ENCODE measurements at regions not wholly inside any gene's neighbourhood (a gene's known extent, or its start where the extent isn't known, plus 50 kb on each side); places are given as distances from the start of the nearest gene placed in this dataset.
A peak's percentile ranks its signal among the peaks of the same experiment; 100 is the strongest.

GRCh38 chr5:68433923-68434879 is 218.6 kb downstream of the PIK3R1 start:
- Mint-ChIP-seq H3K9me3 (peaks cover 0 to 2% (median 0%) of the 10 kb centered on the region in 8 donors), H3K4me1 (peaks cover 29 to 39% (median 36%) of the 10 kb centered on the region in 4 donors), H3K27me3 (no peaks in the 10 kb centered on the region), H3K4me3 (peak overlapping the region; percentile 73 to 89 (median 80)), H3K27ac (peak overlapping the region; percentile 88 to 95 (median 91)), H3K36me3 (no peaks in the 10 kb centered on the region)
- Histone ChIP-seq H3K27ac (ENCODE audit: low read depth, low read length) (peak overlapping the region; percentile 54), H3K27me3 (ENCODE audit: insufficient read depth, low read length) (no peaks in the 10 kb centered on the region), H3K4me1 (ENCODE audit: insufficient read depth, low read length) (peaks cover 40% of the 10 kb centered on the region), H3K4me3 (ENCODE audit: low read length in 2 of 2) (peak overlapping the region; percentile 7 to 42), H3K9me3 (ENCODE audit: control insufficient read depth in 1 of 2, low read length in 2 of 2) (no peaks in the 10 kb centered on the region), H3K36me3 (ENCODE audit: insufficient read depth, low read length) (no peaks in the 10 kb centered on the region)
- peak; percentile 76 to 98 (median 83) for DNase-seq
- ChIA-PET CTCF (ENCODE audit: partially characterized antibody) (interaction anchor here (0.7 to 2.4 kb wide), 8 partner anchors 9 to 162 kb away, joined by 3 to 9 read pairs (median 5); no protein-coding TSS in a partner anchor), POLR2A (ENCODE audit: partially characterized antibody) (interaction anchor here (1.0 to 2.6 kb wide), 13 partner anchors 9 to 1188 kb away, joined by 3 to 13 read pairs (median 5); no protein-coding TSS in a partner anchor)
- intact Hi-C loops (cut with micrococcal nuclease) = loop anchor here (1.0 to 5.0 kb wide), 5 partner anchors 9 to 219 kb away; partner anchors contain the start of gene PIK3R1

- H3K27ac ChIP-seq (ENCODE audit: low read depth, low read length) = no peak overlapping the region
Measured at GRCh38 chr5:68435611-68436010, 220.1 kb downstream of the PIK3R1 start.

GRCh38 chr5:68436686-68437520 is 221.3 kb downstream of the PIK3R1 start:
- CTCF ChIA-PET (ENCODE audit: partially characterized antibody) = interaction anchor here (0.8 to 2.0 kb wide), 3 partner anchors 12 to 151 kb away, joined by 3 to 6 read pairs (median 4); no protein-coding TSS in a partner anchor
- no peaks in the 10 kb centered on the region for H3K9me3 ChIP-seq (ENCODE audit: control insufficient read depth in 1 of 2, low read length in 2 of 2)

More at GRCh38 chr5:68435611-68436010, 220.1 kb downstream of the PIK3R1 start:
- no peak for DNase-seq
- ChIA-PET POLR2A (ENCODE audit: partially characterized antibody) (interaction anchor here (1.0 to 1.9 kb wide), 3 partner anchors 68 to 276 kb away, joined by 3 to 8 read pairs (median 4); no protein-coding TSS in a partner anchor), CTCF (ENCODE audit: partially characterized antibody) (interaction anchor here (2.0 kb wide), 1 partner anchor 149 kb away, joined by 6 read pairs; no protein-coding TSS in a partner anchor)
- H3K4me1 Mint-ChIP-seq = peaks cover 27 to 40% (median 36%) of the 10 kb centered on the region in 4 donors
- H3K9me3 ChIP-seq (ENCODE audit: control insufficient read depth in 1 of 2, low read length in 2 of 2) = no peaks in the 10 kb centered on the region
- H3K4me1 ChIP-seq (ENCODE audit: insufficient read depth, low read length) = peaks cover 40% of the 10 kb centered on the region
- no peaks in the 10 kb centered on the region for H3K27me3 Mint-ChIP-seq
- intact Hi-C loops (cut with micrococcal nuclease) = loop anchor here (2.0 kb wide), 1 partner anchor 25 kb away; no protein-coding TSS in a partner anchor
- no peak overlapping the region for H3K4me3 ChIP-seq (ENCODE audit: low read length in 2 of 2)
- H3K4me3 Mint-ChIP-seq = peak overlapping the region in 4 of 8 donors; percentile 14 to 73 (median 38)
- H3K27me3 ChIP-seq (ENCODE audit: insufficient read depth, low read length) = no peaks in the 10 kb centered on the region
- H3K36me3 ChIP-seq (ENCODE audit: insufficient read depth, low read length) = no peaks in the 10 kb centered on the region
- no peaks in the 10 kb centered on the region for H3K36me3 Mint-ChIP-seq
- peak overlapping the region in 5 of 7 donors; percentile 30 to 90 (median 73) for H3K27ac Mint-ChIP-seq
- H3K9me3 Mint-ChIP-seq = peaks cover 0 to 2% (median 0%) of the 10 kb centered on the region in 8 donors

GRCh38 chr5:68438876-68439275 is 223.3 kb downstream of the PIK3R1 start:
- Mint-ChIP-seq H3K36me3 (no peaks in the 10 kb centered on the region), H3K27ac (no peak overlapping the region), H3K9me3 (no peaks in the 10 kb centered on the region), H3K27me3 (no peaks in the 10 kb centered on the region), H3K4me1 (peaks cover 20 to 40% (median 32%) of the 10 kb centered on the region in 4 donors), H3K4me3 (no peak overlapping the region)
- no peak overlapping the region for H3K27ac ChIP-seq (ENCODE audit: low read depth, low read length)
- ChIA-PET CTCF (ENCODE audit: partially characterized antibody) (interaction anchor here (1.0 kb wide), 1 partner anchor 22 kb away, joined by 3 read pairs; no protein-coding TSS in a partner anchor), POLR2A (ENCODE audit: partially characterized antibody) (interaction anchor here (0.8 kb wide), 1 partner anchor 159 kb away, joined by 4 read pairs; no protein-coding TSS in a partner anchor)
- H3K9me3 ChIP-seq (ENCODE audit: control insufficient read depth in 1 of 2, low read length in 2 of 2) = no peaks in the 10 kb centered on the region
- H3K27me3 ChIP-seq (ENCODE audit: insufficient read depth, low read length) = no peaks in the 10 kb centered on the region
- intact Hi-C loops (cut with micrococcal nuclease) = no loop called here
- H3K4me1 ChIP-seq (ENCODE audit: insufficient read depth, low read length) = peaks cover 34% of the 10 kb centered on the region
- no peak for DNase-seq
- no peaks in the 10 kb centered on the region for H3K36me3 ChIP-seq (ENCODE audit: insufficient read depth, low read length)
- no peak overlapping the region for H3K4me3 ChIP-seq (ENCODE audit: low read length in 2 of 2)

More at GRCh38 chr5:68436686-68437520, 221.3 kb downstream of the PIK3R1 start:
- Mint-ChIP-seq H3K4me3 (no peak overlapping the region), H3K9me3 (peaks cover 0 to 2% (median 0%) of the 10 kb centered on the region in 8 donors), H3K36me3 (no peaks in the 10 kb centered on the region), H3K27me3 (no peaks in the 10 kb centered on the region), H3K4me1 (peaks cover 35 to 52% (median 43%) of the 10 kb centered on the region in 4 donors), H3K27ac (peak overlapping the region in 1 of 7 donors; percentile 70)
- no peaks in the 10 kb centered on the region for H3K27me3 ChIP-seq (ENCODE audit: insufficient read depth, low read length)
- H3K27ac ChIP-seq (ENCODE audit: low read depth, low read length) = no peak overlapping the region
- no peaks in the 10 kb centered on the region for H3K36me3 ChIP-seq (ENCODE audit: insufficient read depth, low read length)
- intact Hi-C loops (cut with micrococcal nuclease) = no loop called here
- DNase-seq = no peak
- H3K4me1 ChIP-seq (ENCODE audit: insufficient read depth, low read length) = peaks cover 51% of the 10 kb centered on the region
- POLR2A ChIA-PET (ENCODE audit: partially characterized antibody) = no interaction called here
- H3K4me3 ChIP-seq (ENCODE audit: low read length in 2 of 2) = no peak overlapping the region

GRCh38 chr5:68440245-68440644 is 224.7 kb downstream of the PIK3R1 start:
- peak overlapping the region in 1 of 7 donors; percentile 14 for H3K27ac Mint-ChIP-seq
- H3K36me3 Mint-ChIP-seq = no peaks in the 10 kb centered on the region
- no peaks in the 10 kb centered on the region for H3K27me3 Mint-ChIP-seq
- Histone ChIP-seq H3K9me3 (ENCODE audit: control insufficient read depth in 1 of 2, low read length in 2 of 2) (no peaks in the 10 kb centered on the region), H3K36me3 (ENCODE audit: insufficient read depth, low read length) (no peaks in the 10 kb centered on the region), H3K4me1 (ENCODE audit: insufficient read depth, low read length) (peaks cover 20% of the 10 kb centered on the region), H3K27ac (ENCODE audit: low read depth, low read length) (no peak overlapping the region), H3K27me3 (ENCODE audit: insufficient read depth, low read length) (no peaks in the 10 kb centered on the region), H3K4me3 (ENCODE audit: low read length in 2 of 2) (no peak overlapping the region)
- CTCF ChIA-PET (ENCODE audit: partially characterized antibody) = no interaction called here
- no peak for DNase-seq
- no peaks in the 10 kb centered on the region for H3K9me3 Mint-ChIP-seq
- POLR2A ChIA-PET (ENCODE audit: partially characterized antibody) = no interaction called here
- peaks cover 9 to 32% (median 19%) of the 10 kb centered on the region in 4 donors for H3K4me1 Mint-ChIP-seq
- intact Hi-C loops (cut with micrococcal nuclease) = no loop called here
- no peak overlapping the region for H3K4me3 Mint-ChIP-seq

GRCh38 chr5:68440651-68441050 is 225.1 kb downstream of the PIK3R1 start:
- no peaks in the 10 kb centered on the region for H3K9me3 ChIP-seq (ENCODE audit: control insufficient read depth in 1 of 2, low read length in 2 of 2)
- no peak for DNase-seq
- ChIA-PET CTCF (ENCODE audit: partially characterized antibody) (interaction anchor here (0.8 kb wide), 1 partner anchor 37 kb away, joined by 3 read pairs; no protein-coding TSS in a partner anchor), POLR2A (ENCODE audit: partially characterized antibody) (interaction anchor here (0.7 kb wide), 1 partner anchor 55 kb away, joined by 3 read pairs; no protein-coding TSS in a partner anchor)
- H3K4me3 Mint-ChIP-seq = no peak overlapping the region
- no peak overlapping the region for H3K27ac ChIP-seq (ENCODE audit: low read depth, low read length)
- no peaks in the 10 kb centered on the region for H3K27me3 Mint-ChIP-seq
- no peak overlapping the region for H3K4me3 ChIP-seq (ENCODE audit: low read length in 2 of 2)
- no peaks in the 10 kb centered on the region for H3K36me3 Mint-ChIP-seq
- no peak overlapping the region for H3K27ac Mint-ChIP-seq
- H3K4me1 ChIP-seq (ENCODE audit: insufficient read depth, low read length) = peaks cover 16% of the 10 kb centered on the region
- no peaks in the 10 kb centered on the region for H3K36me3 ChIP-seq (ENCODE audit: insufficient read depth, low read length)
- intact Hi-C loops (cut with micrococcal nuclease) = no loop called here
- H3K4me1 Mint-ChIP-seq = peaks cover 7 to 28% (median 16%) of the 10 kb centered on the region in 4 donors
- no peaks in the 10 kb centered on the region for H3K9me3 Mint-ChIP-seq
- no peaks in the 10 kb centered on the region for H3K27me3 ChIP-seq (ENCODE audit: insufficient read depth, low read length)

Measured in CD4-positive, alpha-beta memory T cell (primary cell).